HG03575 (cell line): ENCODE measurements at regions not wholly inside any gene's neighbourhood (a gene's known extent, or its start where the extent isn't known, plus 50 kb on each side); places are given as distances from the start of the nearest gene placed in this dataset.

ENCODE experiments used
- ATAC-seq: cut with Tn5 transposase; IDR thresholded peaks from one replicate; pipeline ENCODE4 v1.9.1; 2021; ENCODE audit not compliant: unreplicated experiment, insufficient number of reproducible peaks, low FRiP score; ENCODE audit errors: extremely low read depth

DNA sequence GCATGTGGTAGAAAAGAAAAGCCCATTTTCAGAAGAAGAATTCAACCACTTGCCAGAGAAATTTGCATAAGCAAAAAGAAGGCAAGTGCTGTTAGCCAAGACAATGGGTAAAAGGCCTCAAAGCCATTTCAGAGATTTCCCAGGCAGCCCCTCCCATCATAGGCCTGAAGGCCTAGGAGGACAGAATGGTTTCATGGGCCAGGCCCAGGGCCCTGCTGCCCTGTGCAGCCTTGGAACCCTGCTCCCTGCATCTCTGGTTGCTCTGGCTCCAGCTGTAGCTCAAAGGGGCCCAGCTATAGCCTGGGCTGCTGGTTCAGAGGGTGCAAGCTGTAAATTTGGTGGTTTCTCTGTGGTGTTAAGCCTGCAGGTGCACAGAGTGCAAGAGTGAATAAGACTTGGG is 212.8 kb downstream of the EFNB2 start:
- no peak for ATAC-seq

DNA sequence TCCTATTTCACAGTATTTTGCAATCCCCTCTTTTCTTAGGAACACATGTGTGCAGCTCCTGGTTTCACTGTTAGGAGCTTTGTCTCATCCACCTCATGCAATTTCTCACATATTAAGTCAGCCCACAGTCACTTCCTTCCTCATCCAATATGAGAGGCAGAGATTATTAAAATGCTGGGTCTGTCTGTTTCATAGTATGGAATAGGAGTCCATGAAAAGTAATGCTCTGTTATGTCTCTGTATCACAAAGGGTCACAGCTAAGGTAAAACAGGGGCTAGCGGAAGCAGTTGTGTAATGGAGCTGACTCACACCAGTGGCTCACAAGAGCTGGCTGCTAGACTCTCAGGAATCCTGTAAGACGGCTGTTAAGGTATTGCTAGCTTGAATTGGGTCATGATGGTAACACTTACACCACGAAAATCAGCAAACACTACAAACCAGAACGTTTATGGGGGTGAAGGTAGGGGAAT is 216.5 kb downstream of the EFNB2 start:
- no peak for ATAC-seq

DNA sequence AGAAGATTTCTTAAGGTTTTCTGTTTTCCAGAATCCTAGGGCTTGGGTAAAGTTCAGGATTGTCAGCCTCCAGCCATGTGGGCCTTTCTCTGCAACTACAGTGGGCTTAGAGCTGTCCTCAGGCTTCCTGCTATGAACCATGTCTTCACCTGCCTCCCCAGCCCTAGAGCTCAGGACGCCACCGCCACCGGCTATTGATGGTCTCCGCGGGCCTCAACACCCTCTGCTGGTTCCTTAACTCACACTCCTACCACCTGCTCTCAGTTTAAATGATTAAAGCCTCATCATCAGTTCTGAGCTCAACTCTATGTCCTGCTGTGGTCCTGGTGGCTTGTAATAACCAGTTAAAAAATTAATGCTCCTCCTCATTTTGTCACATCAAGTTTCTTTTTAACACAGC is 221.0 kb downstream of the EFNB2 start:
- no peak for ATAC-seq

DNA sequence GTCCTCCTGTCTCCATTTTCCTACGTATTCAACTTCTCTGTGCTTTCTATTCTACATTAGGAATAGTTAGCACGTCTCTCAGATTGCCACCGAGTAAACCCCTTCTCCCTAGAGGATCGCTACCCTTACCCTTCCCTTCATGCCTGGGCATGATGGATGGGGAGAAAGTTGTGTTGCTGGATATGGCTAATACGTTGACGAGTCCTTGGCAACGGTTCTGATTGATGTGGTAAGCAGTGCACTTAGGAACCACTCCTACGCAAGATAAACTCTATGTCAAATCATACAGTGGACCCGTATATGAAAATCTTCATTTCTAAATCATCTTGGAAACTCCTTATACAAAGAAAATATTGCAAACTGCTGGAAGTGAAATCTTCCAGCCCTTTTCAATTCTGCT is 224.5 kb downstream of the EFNB2 start:
- ATAC-seq: no peak

DNA sequence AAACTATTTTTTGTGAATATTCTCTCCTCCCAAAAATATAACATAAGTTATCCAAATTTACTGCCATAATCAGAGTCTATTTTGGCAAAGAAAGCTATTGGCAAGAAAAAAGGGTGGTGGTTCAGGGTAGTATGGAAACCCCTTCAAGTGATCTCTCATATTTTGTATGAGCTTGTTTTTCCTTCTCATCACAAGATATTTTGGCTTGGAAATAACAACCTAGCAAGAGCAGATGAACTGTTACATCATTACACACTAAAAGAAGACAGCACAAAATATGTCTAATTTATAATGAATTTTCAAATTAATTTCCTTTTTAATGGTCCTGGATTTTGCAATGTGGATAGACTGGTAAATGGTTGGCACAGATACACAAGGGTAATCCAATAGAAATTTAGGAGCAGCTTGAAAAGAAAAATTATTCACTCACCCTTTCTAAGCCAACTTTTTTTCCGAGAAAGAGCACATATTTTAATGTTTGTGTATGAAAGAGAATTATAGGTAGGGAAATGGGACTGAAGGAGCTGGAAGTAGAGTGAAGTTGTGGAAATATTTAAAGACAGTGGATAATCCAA is 225.1 kb downstream of the EFNB2 start:
- ATAC-seq: no peak

DNA sequence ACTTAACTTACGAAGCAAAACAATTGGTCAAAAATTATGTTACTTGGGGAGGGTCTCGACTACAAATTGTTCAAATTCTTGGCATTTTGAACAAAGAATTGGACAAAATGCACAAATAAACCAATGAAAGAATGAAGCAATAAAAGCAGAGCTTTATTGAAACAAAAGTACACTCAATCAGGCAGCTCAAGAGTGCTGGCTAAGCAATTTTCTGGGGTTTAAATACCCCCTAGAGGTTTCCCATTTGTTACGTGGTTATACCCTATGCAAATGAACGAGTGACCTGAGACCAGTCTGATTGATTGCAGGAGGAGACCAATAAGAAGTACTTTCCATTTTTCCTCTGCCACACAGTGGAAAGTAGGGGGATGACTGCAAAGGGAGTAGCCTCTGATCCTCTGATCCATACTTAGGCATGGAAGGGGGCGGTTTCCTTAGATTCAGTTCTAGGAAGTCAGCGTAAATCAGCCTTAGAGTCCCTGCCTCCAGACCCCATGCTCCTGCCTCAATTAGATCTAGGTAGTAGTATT is 228.6 kb downstream of the EFNB2 start:
- no peak for ATAC-seq

DNA sequence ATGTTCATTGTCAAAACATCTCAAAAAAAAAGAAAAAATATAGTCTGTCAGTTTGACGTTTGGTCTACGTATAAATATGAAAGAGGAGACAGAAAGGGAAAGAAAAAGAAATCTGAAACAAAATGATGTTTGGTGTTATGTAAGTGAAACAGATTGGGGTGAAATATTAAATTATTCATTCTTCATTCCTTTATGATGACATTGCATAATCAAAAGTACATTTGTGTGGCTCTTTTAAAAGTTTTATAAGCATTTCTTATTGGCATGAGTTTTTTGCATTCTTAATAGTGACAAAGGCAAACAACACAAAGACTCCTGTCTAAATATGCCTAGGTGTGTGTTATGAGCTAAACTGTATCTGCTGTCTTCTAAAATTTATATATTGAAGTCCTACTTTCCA is 232.6 kb downstream of the EFNB2 start:
- ATAC-seq: no peak

DNA sequence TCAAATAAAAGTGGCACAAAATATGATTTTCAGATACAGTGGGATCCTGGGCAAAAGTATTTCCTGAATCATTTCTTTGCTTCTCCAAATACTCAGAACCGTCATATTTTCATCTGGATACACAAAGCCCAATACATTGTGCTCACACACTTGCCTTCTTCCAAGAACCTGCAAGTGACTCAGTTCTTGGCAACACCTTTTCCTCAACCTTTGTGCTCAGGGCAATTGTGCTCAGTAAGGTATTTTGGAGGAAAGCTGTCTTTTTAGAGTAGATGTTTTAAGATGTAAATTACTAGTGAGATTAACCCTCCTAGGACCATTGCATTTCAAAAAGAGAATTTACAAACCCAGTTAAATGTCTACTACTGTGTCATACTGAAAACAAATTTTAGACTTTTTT is 233.5 kb downstream of the EFNB2 start:
- no peak for ATAC-seq

DNA sequence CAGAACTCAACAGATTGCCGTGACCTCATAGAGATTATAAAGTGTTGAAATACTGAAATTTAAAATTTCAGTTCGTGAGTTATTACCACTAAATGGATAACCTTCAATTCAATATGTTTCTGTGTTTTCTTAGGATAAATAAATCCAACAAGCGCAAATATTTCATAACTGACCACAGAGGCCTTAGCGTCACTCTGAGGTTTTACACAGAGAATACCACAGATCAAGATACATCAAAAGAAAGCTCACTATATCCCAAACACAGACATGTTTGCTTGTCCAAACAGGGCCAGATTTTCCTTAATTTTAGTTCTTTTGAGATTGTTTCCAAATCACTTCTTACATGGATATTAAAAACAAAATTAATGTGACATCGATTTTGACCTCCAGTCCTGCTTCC is 235.8 kb downstream of the EFNB2 start:
- no peak for ATAC-seq

DNA sequence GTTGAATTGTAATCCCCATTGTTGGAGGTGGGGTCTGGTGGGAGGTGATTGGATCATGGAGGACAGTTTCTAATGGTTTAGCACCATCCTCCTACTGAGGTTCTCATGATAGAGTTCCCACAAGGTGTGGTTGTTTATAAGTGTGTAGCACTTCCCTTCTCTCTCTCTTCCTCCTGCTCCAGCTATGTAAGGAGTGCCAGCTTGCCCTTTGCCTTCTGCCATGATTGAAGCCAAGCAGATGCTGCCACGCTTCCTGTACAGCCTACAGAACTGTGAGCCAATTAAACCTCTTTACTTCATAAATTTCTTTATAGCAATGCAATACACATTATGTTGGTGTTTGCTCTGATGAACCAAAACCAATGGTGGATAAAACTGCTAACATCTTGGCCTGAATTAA is 238.2 kb downstream of the EFNB2 start:
- no peak for ATAC-seq

DNA sequence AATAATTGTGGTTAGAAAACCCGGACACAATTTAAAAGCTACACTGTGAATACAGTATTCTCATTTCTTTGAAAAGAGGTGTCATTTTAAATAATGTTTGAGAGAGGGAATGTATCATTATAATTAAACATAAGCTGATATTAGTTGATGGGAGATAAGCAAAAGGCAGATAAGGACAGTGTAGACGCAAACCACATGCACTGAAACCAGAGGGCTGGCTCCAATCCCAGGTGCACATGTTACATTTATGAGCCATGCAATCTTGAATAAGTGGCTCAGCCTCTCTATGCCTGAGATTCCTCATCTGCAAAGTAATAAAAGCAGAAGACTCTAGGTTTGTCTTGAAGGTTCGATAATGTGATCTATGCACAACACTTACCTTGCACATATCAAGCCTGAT is 238.7 kb downstream of the EFNB2 start:
- ATAC-seq: no peak

DNA sequence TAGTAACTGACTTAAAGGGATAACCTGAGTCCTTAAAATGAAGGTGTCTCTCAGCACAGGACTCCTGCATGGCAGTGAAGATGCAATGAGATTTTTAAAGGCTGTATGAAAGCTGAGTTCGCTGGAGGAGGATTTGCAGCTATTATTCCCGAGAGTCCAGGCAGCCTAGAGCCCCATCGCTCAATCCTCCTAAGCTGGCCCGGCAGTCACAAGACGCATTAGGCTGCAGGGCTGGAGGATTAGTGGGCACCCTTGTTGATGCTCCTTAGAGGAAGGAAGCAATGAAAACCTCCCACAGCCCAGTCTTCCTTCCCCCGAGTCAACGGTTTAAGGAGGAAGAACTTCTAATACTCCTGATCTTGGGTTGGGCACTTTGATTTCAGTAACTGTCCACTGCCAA is 239.5 kb downstream of the EFNB2 start:
- no peak for ATAC-seq

DNA sequence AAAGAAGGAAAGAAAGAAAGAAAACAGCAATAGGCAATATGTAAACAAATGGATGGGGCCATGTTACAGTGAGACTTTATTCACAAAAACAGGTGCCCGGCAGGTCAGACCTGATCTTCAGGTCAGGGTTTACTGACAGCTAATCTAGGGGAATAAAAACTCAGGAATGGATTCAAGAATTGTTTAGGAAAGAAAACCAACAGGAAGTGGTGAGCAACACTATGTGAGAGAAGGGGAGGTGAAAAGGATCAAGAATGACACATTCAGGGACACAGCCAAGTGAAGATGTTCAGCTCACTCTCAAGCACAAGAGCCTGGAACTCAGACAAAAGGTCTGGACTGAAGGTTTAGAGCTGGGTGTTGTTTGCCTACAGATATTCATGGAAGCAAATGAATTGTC is 244.5 kb downstream of the EFNB2 start:
- ATAC-seq: no peak

DNA sequence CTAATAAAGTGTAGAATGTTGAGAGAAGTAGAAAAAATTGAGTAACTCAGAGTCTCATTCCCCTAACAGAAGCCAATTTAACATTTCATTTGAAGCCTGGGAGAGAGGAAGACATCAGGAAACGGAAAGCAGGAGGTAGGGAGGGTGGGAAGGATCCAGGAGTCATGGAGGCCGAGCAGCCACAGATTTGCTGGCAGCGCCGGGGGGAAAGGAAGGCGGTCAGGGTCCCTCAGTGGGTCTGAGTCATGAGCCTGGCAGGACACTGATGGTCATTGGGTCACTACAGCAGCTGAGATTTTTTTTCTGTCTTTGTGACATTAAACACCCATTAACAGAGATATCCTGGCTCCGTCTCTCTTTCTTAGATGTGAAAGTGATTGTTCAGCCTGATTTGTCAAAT is 248.1 kb downstream of the EFNB2 start:
- ATAC-seq: no peak

DNA sequence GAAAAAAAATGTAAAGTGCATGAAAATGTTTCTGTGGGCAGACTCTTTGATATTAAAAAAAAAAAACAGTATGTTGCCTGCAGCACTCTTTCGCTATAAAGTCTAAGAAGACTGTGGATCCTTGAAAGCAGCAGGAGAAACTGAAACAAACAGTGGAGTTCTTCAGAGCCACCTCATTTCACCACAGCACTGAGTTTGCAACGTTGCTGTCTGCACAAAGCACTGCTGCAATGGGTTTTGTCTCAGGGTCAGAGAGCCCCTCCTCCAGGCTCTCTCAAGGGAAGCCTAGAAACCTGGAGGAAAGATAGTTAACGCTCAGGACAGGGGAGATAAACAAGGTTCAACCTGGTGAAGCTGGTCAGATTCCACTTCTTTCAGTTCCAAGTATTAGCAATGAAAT is 248.7 kb downstream of the EFNB2 start:
- ATAC-seq: peak; percentile 96

DNA sequence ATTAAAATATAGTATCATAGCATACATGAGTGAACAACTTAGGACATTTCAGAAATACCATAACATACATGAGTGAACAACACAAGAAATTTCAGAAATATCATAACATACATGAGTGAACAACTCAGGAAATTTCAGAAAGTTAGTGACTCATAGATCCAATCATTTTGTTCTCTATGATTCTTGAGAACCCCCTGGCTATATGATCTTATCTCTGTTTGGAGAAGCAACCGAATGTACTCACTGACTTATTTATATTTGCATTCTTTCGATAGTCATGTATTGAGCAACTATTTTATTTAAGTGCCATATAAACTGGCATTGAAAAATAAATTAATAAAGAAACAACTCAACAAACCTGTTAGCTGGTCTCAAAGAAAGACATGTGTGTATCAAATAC is 251.1 kb downstream of the EFNB2 start:
- no peak for ATAC-seq

DNA sequence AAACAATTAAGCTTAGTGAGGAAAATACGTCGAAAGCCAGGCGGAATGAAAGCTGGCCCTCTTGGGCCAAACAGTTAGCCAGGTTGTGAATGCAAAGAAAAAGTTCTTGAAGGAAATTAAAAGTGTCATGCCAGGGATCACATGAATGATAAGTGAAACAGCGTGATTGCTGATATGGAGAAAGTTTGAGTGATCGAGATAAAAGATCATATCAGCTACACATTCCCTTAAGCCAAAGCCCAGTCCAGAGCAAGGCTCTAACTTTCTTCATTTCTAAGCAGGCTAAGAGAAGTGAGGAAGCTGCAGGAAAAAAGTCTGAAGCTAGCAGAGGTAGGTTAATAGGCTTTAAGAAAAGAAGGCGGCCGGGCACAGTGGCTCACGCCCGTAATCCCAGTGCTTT is 254.0 kb downstream of the EFNB2 start:
- ATAC-seq: no peak

DNA sequence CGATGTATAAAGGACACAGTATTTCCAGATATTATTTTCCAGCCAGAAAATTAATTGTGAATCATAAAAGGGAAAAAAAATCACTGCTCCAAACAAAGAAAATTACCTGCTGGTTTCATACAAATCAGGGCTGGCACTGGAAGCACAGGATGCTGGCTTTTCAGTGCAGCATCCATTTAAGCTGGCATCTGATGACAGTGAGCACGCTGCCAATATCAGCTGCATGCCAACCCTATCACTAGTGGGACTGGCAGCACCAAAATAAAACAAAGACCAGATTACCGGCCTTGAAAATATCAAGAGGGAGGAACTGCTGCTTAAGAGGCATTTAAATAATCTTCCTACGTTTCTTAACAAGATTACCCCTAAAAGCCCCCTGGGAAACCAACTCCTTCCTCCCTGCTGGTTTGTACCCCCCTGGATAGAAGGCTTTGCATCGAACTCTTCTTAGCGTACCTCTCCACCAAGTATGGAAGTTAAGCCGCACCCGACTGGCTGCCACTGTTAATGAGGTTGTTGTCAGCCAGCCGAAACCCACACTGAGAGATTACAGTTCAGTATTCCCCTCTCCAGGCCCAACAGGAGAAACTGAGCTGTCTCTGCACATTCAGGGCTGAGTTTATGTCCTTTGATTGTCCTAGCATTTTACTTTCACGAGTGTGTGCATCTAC is 257.8 kb downstream of the EFNB2 start:
- ATAC-seq: no peak

DNA sequence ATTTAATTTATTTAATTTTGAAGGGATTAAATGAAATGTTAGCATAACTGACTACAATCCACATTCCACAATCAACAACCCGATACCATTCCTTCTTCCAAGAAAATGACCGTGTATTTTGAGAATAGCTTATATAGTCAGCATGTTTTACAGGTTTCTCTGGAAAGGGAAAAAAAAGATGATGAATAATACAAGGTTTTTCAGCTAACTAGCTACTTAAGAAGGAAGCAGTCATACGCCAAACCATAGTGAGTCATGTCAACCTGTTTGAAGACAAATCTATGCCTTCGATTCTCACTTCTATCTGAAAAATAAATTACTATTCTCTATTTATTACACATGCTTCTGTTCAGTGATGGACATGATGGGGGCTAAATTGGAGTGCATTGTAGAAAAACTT is 258.6 kb downstream of the EFNB2 start:
- ATAC-seq: no peak

DNA sequence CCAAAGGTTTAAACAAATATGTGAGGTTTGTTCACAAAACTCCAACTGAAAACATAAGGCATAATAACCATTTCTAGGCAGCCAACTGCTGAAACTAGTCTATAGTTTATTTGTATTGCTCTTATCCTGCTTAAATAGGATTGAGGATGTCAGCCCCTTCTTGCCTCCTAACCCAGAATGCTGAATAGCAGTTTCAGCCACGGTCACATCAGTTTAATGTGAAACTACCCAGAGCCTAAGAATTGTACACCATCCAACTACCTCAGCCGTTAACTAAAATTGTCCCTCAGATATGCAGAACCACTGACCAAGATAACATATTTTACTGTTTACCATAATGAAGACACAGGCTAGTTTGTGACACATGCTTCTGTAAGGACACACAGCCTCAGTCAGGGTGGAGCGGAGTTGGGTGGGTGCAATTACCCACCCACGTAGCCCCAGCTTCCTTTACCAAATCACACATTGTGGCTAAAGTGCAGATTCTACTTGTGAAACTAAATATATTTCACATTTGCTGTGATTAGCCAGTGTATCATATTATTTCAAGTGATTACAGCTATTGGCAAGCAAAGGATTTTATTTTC is 259.9 kb downstream of the EFNB2 start:
- no peak for ATAC-seq
